ENCODE measurements at regions not wholly inside any gene's neighbourhood (a gene's known extent, or its start where the extent isn't known, plus 50 kb on each side); places are given as distances from the start of the nearest gene placed in this dataset.
A peak's percentile ranks its signal among the peaks of the same experiment; 100 is the strongest.

DNA sequence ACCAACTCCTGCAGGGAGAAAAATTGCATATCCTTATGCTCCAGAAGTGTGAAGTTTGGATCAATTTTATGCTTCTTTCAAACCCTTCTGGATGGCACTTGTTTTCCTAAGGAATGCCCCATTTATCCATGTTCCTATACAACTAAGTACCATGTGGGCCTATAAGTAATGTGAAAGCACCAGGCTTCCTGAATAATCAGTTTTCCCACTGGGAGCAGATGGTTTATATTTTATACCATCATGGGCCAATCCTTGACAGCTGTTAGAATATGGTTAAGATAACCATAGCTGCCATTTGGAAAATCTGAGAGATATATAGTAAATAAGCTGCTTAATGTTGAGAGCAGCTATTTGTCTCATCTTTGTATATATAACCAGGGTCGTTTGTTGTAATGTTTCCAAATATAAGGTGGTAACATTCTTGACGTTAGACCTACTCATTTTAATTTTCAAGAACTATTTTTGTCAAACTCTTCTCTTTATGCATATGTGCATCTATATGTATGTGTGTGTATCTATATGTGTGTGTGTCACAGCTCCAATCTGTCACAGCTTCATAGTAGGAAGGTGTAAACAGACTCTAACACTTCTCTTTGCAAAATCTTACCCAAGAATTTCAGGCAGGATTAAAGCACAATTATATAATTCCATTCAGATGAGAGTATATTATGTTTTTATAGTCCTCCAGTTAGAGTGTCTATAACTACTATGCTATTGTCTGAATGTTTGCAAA, 458.7 kb upstream of the GCFC2 start:
- DNase-seq (ENCODE audit: low spot score) = no peak
- Histone ChIP-seq H3K79me1 (ENCODE audit: low read depth, low read length) (no peaks in the 10 kb centered on the region), H3K14ac (ENCODE audit: low read length) (no peak overlapping the region), H3K27me3 (ENCODE audit: control insufficient read depth in 3 of 3, insufficient read depth in 3 of 3, low read depth in 1 of 3, low read length in 3 of 3) (no peaks in the 10 kb centered on the region), H3K4me2 (ENCODE audit: insufficient read depth, low read length, poor library complexity, severe bottlenecking) (no peak overlapping the region), H3K4me3 (ENCODE audit: low read length in 2 of 2) (no peak overlapping the region), H2BK120ac (ENCODE audit: low read depth, low read length) (no peak overlapping the region), H3K9ac (ENCODE audit: low read depth, low read length, poor library complexity) (no peak overlapping the region), H3K18ac (ENCODE audit: low read length) (no peak overlapping the region), H3K9me3 (replicated peaks in 1 of 2; ENCODE audit: control insufficient read depth in 2 of 2, insufficient read depth in 1 of 2, low read depth in 1 of 2, low read length in 2 of 2) (peaks cover 0 to 1% of the 10 kb centered on the region in 2 donors), H3K36me3 (replicated peaks in 1 of 2; ENCODE audit: control insufficient read depth in 2 of 2, insufficient read depth in 2 of 2, low read length in 2 of 2) (no peaks in the 10 kb centered on the region), H2AFZ (ENCODE audit: low read length) (no peak overlapping the region), H4K8ac (ENCODE audit: low read depth, low read length) (no peak overlapping the region), H2BK12ac (ENCODE audit: low read length) (no peak overlapping the region), H3K4ac (ENCODE audit: low read length) (no peak overlapping the region), H3K23ac (ENCODE audit: low read depth, low read length, poor library complexity) (no peak overlapping the region), H3K4me1 (ENCODE audit: control insufficient read depth in 2 of 2, insufficient read depth in 1 of 2, low read depth in 1 of 2, low read length in 2 of 2) (peaks cover 0 to 2% of the 10 kb centered on the region in 2 donors), H4K91ac (ENCODE audit: low read depth, low read length, poor library complexity) (no peak overlapping the region), H2BK15ac (ENCODE audit: low read length) (no peak overlapping the region), H2BK5ac (ENCODE audit: low read length) (no peak overlapping the region), H3K27ac (replicated peaks; ENCODE audit: low read length) (no peak overlapping the region), H2AK5ac (ENCODE audit: low read depth, low read length) (no peak overlapping the region)
- WGBS, 2 donors (ENCODE audit: extremely low coverage in 2 of 2, insufficient read length in 2 of 2, insufficient replicate concordance in 1 of 2) = no CpG with 5 or more reads among the region's 2 CpGs

DNA sequence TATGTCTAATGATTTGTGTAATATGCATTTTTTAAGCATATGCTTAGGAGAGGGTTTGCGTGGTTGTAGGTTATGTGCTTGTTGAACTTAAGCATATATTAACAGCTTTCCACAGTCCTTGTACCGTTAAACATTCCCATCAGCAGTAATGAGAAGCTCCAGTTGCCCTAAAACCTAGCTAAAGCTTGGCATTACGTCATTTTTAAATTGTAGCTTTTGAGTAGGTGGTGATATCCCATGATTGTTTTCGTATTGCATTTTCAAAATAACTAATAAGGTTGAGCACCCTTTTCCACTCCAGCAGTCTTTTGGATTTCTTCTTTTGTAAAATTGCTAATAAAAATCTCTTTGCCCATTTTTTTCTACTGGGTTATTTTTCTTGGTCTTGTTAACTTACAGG, 453.1 kb upstream of the GCFC2 start:
- Histone ChIP-seq H3K27me3 (ENCODE audit: control insufficient read depth in 3 of 3, insufficient read depth in 3 of 3, low read depth in 1 of 3, low read length in 3 of 3) (no peaks in the 10 kb centered on the region), H3K9ac (ENCODE audit: low read depth, low read length, poor library complexity) (no peak overlapping the region), H3K23ac (ENCODE audit: low read depth, low read length, poor library complexity) (no peak overlapping the region), H3K4ac (ENCODE audit: low read length) (no peak overlapping the region), H3K79me1 (ENCODE audit: low read depth, low read length) (no peaks in the 10 kb centered on the region), H3K4me3 (ENCODE audit: low read length in 2 of 2) (no peak overlapping the region), H3K4me1 (ENCODE audit: control insufficient read depth in 2 of 2, insufficient read depth in 1 of 2, low read depth in 1 of 2, low read length in 2 of 2) (peaks cover 0 to 14% of the 10 kb centered on the region in 2 donors), H4K91ac (ENCODE audit: low read depth, low read length, poor library complexity) (no peak overlapping the region), H3K14ac (ENCODE audit: low read length) (no peak overlapping the region), H2BK15ac (ENCODE audit: low read length) (no peak overlapping the region), H3K36me3 (replicated peaks in 1 of 2; ENCODE audit: control insufficient read depth in 2 of 2, insufficient read depth in 2 of 2, low read length in 2 of 2) (no peaks in the 10 kb centered on the region), H3K4me2 (ENCODE audit: insufficient read depth, low read length, poor library complexity, severe bottlenecking) (no peak overlapping the region), H2AFZ (ENCODE audit: low read length) (no peak overlapping the region), H4K8ac (ENCODE audit: low read depth, low read length) (no peak overlapping the region), H2AK5ac (ENCODE audit: low read depth, low read length) (no peak overlapping the region), H2BK120ac (ENCODE audit: low read depth, low read length) (no peak overlapping the region), H3K9me3 (replicated peaks in 1 of 2; ENCODE audit: control insufficient read depth in 2 of 2, insufficient read depth in 1 of 2, low read depth in 1 of 2, low read length in 2 of 2) (no peaks in the 10 kb centered on the region), H3K27ac (replicated peaks; ENCODE audit: low read length) (no peak overlapping the region), H2BK12ac (ENCODE audit: low read length) (no peak overlapping the region), H2BK5ac (ENCODE audit: low read length) (no peak overlapping the region), H3K18ac (ENCODE audit: low read length) (no peak overlapping the region)
- no peak for DNase-seq (ENCODE audit: low spot score)
- no CpG with 5 or more reads among the region's 4 CpGs for WGBS, 2 donors (ENCODE audit: extremely low coverage in 2 of 2, insufficient read length in 2 of 2, insufficient replicate concordance in 1 of 2)

DNA sequence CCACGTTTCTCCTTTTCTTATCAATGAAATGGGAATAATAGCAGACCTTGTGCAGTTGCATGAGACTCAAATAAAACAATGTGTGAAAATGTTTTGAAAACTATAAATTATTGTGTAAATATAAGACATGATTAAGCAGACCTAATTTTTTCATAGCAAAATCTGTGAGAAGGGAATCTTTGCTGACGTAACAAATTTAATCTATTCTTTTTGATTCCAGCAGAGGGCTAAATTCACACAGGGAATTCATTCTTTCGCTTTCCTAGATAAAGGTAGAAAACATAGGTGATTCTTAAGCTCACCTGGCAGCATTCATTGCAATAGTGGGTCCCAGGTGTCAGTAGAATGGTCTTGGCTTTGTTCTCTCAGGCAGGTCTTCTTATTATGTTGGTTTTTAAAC, 450.0 kb upstream of the GCFC2 start:
- Histone ChIP-seq H2BK15ac (ENCODE audit: low read length) (no peak overlapping the region), H3K27ac (replicated peaks; ENCODE audit: low read length) (no peak overlapping the region), H3K18ac (ENCODE audit: low read length) (no peak overlapping the region), H3K4me1 (ENCODE audit: control insufficient read depth in 2 of 2, insufficient read depth in 1 of 2, low read depth in 1 of 2, low read length in 2 of 2) (peaks cover 0 to 14% of the 10 kb centered on the region in 2 donors), H3K14ac (ENCODE audit: low read length) (no peak overlapping the region), H3K23ac (ENCODE audit: low read depth, low read length, poor library complexity) (no peak overlapping the region), H3K4ac (ENCODE audit: low read length) (no peak overlapping the region), H3K27me3 (ENCODE audit: control insufficient read depth in 3 of 3, insufficient read depth in 3 of 3, low read depth in 1 of 3, low read length in 3 of 3) (no peaks in the 10 kb centered on the region), H4K91ac (ENCODE audit: low read depth, low read length, poor library complexity) (no peak overlapping the region), H2AFZ (ENCODE audit: low read length) (no peak overlapping the region), H2BK12ac (ENCODE audit: low read length) (no peak overlapping the region), H2BK5ac (ENCODE audit: low read length) (no peak overlapping the region), H4K8ac (ENCODE audit: low read depth, low read length) (no peak overlapping the region), H2BK120ac (ENCODE audit: low read depth, low read length) (no peak overlapping the region), H3K36me3 (replicated peaks in 1 of 2; ENCODE audit: control insufficient read depth in 2 of 2, insufficient read depth in 2 of 2, low read length in 2 of 2) (no peaks in the 10 kb centered on the region), H3K4me2 (ENCODE audit: insufficient read depth, low read length, poor library complexity, severe bottlenecking) (no peak overlapping the region), H3K79me1 (ENCODE audit: low read depth, low read length) (no peaks in the 10 kb centered on the region), H3K9me3 (replicated peaks in 1 of 2; ENCODE audit: control insufficient read depth in 2 of 2, insufficient read depth in 1 of 2, low read depth in 1 of 2, low read length in 2 of 2) (no peaks in the 10 kb centered on the region), H2AK5ac (ENCODE audit: low read depth, low read length) (no peak overlapping the region), H3K4me3 (ENCODE audit: low read length in 2 of 2) (no peak overlapping the region), H3K9ac (ENCODE audit: low read depth, low read length, poor library complexity) (no peak overlapping the region)
- DNase-seq (ENCODE audit: low spot score) = no peak
- WGBS, 2 donors (ENCODE audit: extremely low coverage in 2 of 2, insufficient read length in 2 of 2, insufficient replicate concordance in 1 of 2) = no CpG with 5 or more reads among the region's 3 CpGs

DNA sequence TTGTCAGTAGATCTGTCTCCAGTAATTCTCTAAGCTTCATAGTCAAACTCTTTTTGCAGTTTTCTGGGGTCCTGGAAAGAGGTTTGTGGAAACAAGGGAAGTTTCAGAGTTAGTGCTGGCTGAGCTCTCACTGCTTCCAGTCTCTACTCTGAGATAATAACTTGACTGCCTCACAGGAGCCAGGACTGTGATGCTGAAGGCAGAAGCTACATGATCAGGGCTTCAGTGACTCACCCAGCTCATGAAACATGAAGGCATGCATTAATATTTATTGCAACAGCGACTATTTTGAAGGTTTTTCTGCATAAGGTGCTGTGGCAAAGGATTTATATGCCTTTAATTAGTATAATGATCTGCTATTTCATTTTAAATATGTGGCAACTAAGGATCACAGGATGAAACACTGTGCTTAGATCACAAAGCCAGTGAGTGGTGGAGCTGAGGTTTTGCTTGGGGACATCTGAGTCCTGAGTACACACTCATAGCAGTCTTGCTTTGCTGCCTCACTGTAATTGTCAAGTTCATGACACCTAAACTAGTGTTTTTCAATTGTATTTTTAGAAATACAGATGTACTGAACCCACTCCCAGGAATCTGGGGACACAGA, 448.4 kb upstream of the GCFC2 start:
- Histone ChIP-seq H2BK15ac (ENCODE audit: low read length) (no peak overlapping the region), H2BK12ac (ENCODE audit: low read length) (no peak overlapping the region), H2AK5ac (ENCODE audit: low read depth, low read length) (no peak overlapping the region), H3K9me3 (replicated peaks in 1 of 2; ENCODE audit: control insufficient read depth in 2 of 2, insufficient read depth in 1 of 2, low read depth in 1 of 2, low read length in 2 of 2) (no peaks in the 10 kb centered on the region), H4K8ac (ENCODE audit: low read depth, low read length) (no peak overlapping the region), H3K4ac (ENCODE audit: low read length) (no peak overlapping the region), H3K36me3 (replicated peaks in 1 of 2; ENCODE audit: control insufficient read depth in 2 of 2, insufficient read depth in 2 of 2, low read length in 2 of 2) (no peaks in the 10 kb centered on the region), H3K4me1 (ENCODE audit: control insufficient read depth in 2 of 2, insufficient read depth in 1 of 2, low read depth in 1 of 2, low read length in 2 of 2) (peaks cover 0 to 14% of the 10 kb centered on the region in 2 donors), H2AFZ (ENCODE audit: low read length) (peak overlapping the region; percentile 41), H3K9ac (ENCODE audit: low read depth, low read length, poor library complexity) (no peak overlapping the region), H3K27me3 (ENCODE audit: control insufficient read depth in 3 of 3, insufficient read depth in 3 of 3, low read depth in 1 of 3, low read length in 3 of 3) (no peaks in the 10 kb centered on the region), H3K23ac (ENCODE audit: low read depth, low read length, poor library complexity) (no peak overlapping the region), H3K27ac (replicated peaks; ENCODE audit: low read length) (no peak overlapping the region), H2BK120ac (ENCODE audit: low read depth, low read length) (no peak overlapping the region), H4K91ac (ENCODE audit: low read depth, low read length, poor library complexity) (no peak overlapping the region), H3K4me3 (ENCODE audit: low read length in 2 of 2) (no peak overlapping the region), H3K79me1 (ENCODE audit: low read depth, low read length) (no peaks in the 10 kb centered on the region), H2BK5ac (ENCODE audit: low read length) (no peak overlapping the region), H3K4me2 (ENCODE audit: insufficient read depth, low read length, poor library complexity, severe bottlenecking) (no peak overlapping the region), H3K14ac (ENCODE audit: low read length) (no peak overlapping the region), H3K18ac (ENCODE audit: low read length) (no peak overlapping the region)
- no peak for DNase-seq (ENCODE audit: low spot score)
- WGBS, 2 donors (ENCODE audit: extremely low coverage in 2 of 2, insufficient read length in 2 of 2, insufficient replicate concordance in 1 of 2) = no CpG with 5 or more reads among the region's 1 CpG

All from neuronal stem cell (in vitro differentiated cells).